Fibroblast of pulmonary artery (primary cell): ENCODE measurements at regions not wholly inside any gene's neighbourhood (a gene's known extent, or its start where the extent isn't known, plus 50 kb on each side); places are given as distances from the start of the nearest gene placed in this dataset.

Experiments used
- DNase-seq: peaks from one replicate; pipeline ENCODE4 v3.0.0-alpha.2; 2010; ENCODE audit warnings: low read depth
- H3K4me3 ChIP-seq: replicated peaks from 2 replicates; pipeline ENCODE4 v1.5.1; 2011; ENCODE audit warnings: low read depth, mild to moderate bottlenecking, control low read depth, low read length, moderate library complexity
- TF ChIP-seq, protein P1 (sequence below): IDR thresholded peaks from 2 replicates; pipeline ENCODE4 v1.5.1; 2011; ENCODE audit warnings: mild to moderate bottlenecking, control low read depth, low read length, inconsistent platforms; ENCODE audit errors: missing control alignments

DNA sequence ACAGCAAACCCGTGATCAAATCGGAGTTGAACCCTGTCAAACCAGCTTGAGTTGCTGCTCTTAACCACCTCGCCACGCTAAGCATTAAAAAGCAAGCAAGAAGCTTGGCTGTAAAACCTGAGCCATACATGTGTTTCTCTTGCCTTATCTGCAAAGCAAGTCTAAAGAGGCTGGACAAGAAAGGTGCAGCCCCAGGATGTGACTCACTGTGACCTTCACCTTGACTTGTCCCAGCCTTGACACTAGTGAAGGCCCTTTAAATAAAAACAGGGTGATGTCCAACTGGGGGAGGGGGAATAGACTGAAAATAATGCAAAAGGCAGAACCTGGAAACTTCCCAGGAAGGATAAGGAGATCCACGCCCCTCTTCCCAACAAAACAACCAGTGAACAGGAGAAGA, 127.6 kb upstream of the NPAS2 start:
- no peak for DNase-seq
- TF ChIP-seq, protein P1, sequence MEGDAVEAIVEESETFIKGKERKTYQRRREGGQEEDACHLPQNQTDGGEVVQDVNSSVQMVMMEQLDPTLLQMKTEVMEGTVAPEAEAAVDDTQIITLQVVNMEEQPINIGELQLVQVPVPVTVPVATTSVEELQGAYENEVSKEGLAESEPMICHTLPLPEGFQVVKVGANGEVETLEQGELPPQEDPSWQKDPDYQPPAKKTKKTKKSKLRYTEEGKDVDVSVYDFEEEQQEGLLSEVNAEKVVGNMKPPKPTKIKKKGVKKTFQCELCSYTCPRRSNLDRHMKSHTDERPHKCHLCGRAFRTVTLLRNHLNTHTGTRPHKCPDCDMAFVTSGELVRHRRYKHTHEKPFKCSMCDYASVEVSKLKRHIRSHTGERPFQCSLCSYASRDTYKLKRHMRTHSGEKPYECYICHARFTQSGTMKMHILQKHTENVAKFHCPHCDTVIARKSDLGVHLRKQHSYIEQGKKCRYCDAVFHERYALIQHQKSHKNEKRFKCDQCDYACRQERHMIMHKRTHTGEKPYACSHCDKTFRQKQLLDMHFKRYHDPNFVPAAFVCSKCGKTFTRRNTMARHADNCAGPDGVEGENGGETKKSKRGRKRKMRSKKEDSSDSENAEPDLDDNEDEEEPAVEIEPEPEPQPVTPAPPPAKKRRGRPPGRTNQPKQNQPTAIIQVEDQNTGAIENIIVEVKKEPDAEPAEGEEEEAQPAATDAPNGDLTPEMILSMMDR = no peak
- no peak overlapping the region for H3K4me3 ChIP-seq

DNA sequence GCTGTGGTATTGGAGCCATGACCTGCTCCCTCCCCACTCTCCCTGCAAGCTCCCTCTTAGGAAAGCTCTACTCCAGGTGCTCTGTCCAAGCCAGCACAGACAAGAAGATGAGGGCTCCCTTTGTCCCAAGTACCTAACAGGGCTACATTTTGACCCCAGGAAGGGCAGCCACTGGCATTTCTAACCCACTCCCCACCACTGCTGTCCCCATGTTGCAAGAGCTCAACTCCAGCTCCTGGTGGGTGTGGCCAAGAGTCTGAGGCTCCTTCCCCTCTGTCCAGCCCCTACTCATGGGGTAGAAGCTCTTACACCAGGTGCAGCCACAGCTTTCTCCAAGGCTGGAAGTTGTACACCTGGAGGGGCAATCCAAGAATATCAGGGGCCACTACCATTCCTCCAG, 127.0 kb upstream of the NPAS2 start:
- TF ChIP-seq, protein P1 = no peak
- H3K4me3 ChIP-seq = no peak overlapping the region
- no peak for DNase-seq

DNA sequence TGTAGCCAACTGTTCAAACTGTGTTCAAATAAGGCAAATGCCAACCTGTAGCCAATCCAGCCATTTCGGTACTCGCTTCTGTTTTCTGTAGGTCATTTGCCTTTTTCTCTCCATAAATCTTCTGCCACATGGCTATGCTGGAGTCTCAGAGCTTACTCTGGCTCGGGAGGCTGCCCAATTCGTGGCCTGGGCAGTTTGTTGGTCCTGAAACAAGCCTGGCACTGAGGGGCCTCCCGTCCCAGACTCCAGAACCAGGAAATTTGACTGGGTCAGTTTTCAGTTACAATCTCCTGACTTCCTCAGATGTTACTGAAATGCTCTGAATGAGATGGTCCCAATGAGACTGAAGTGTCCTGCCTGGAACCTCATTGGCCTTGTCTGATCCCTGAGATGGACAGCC, 120.8 kb upstream of the NPAS2 start:
- TF ChIP-seq, protein P1 = no peak
- no peak overlapping the region for H3K4me3 ChIP-seq
- DNase-seq = no peak

DNA sequence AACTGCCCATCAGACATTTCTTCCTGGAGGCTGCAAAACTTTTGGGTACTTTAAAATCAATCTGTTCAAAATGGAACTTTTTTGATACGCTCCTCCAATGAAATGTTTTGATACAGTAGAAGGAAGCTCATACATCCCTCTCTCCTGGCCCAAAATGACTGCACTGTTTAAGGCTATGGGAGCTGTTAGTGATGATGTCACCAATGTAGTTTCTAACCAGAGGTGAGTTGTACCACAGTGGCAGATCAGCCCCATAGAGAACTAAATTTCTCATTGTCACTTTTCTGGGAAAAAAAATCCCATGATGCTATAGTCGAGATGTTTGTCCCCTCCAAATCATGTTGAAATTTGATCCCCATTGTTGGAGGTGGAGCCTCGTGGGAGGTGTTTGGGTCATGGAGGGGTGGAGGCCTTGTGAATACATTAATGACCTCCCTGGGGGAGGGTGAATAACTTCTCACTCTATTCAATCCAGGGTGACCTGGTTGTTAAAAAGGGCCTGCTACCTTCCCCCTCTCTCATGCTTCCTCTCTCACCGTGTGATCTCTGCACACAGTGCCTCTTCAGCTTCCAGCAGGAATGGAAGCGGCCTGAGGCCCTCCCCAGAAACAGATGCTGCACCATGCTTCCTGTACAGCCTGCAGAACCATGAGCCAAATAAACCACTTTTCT, 117.4 kb upstream of the NPAS2 start:
- no peak for DNase-seq
- TF ChIP-seq, protein P1 = no peak

DNA sequence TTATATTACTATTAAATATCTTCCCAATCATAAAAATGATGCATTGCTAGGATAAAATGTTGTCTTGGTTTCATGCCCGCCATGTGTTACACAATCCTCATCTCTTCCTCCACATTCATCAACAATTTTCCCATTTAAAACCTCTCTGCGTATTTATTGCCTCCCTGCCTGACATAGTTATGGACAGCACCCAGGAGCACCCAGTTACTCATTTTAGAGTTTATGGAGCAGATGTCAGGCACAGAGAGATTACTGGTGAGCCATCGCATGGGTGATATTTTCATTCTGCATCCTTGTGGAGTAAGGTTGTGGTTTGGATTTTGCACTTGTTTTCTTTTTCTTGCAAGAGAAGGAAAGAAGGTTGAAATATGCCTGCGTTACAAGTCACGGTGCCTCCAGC, 116.7 kb upstream of the NPAS2 start:
- no peak overlapping the region for H3K4me3 ChIP-seq
- DNase-seq = no peak
- TF ChIP-seq, protein P1 = no peak

More for the DNA sequence above, 117.4 kb upstream of the NPAS2 start:
- no peak overlapping the region for H3K4me3 ChIP-seq

DNA sequence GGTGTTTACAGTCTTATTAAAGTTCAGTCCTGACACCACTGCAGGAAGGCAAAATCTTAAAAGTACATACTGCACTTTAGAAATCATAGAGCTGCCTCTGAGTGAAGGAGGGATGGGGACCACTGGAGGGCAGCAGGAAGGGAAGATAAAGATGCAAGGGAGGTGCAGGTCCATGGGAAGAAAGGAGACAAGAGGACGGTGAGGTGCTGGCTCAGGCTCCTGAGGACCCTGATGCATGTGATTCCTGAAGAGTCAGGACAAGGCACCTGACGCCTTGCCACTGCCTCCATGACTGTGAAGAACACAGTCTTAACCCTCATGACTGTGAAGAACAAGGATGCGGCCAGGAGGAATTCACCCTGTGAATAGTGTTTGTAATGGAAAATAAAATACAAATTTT, 116.2 kb upstream of the NPAS2 start:
- no peak for DNase-seq
- H3K4me3 ChIP-seq = no peak overlapping the region
- TF ChIP-seq, protein P1 = no peak

DNA sequence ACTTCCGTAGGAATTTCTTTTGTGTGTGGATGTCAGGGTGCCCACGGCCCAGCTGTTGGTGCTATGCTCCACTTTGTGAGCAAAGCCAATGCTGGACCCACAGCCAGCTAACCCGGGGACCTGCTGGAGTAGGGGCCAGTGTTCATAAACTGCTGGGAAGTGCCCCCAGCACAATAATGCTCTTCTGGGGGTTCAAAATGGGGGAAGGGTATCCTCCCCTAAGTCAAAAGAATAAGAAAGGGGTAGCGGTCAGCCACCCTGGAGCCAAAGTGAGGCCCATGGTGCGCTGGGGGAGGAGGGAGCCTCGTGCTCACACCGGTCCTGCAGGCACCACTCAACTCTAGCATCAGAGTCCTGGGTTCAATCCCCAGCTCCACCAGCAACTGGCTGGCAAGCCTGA, 115.8 kb upstream of the NPAS2 start:
- DNase-seq = no peak
- TF ChIP-seq, protein P1 = no peak
- H3K4me3 ChIP-seq = no peak overlapping the region
